ENCODE measurements at regions not wholly inside any gene's neighbourhood (a gene's known extent, or its start where the extent isn't known, plus 50 kb on each side); places are given as distances from the start of the nearest gene placed in this dataset.

DNA sequence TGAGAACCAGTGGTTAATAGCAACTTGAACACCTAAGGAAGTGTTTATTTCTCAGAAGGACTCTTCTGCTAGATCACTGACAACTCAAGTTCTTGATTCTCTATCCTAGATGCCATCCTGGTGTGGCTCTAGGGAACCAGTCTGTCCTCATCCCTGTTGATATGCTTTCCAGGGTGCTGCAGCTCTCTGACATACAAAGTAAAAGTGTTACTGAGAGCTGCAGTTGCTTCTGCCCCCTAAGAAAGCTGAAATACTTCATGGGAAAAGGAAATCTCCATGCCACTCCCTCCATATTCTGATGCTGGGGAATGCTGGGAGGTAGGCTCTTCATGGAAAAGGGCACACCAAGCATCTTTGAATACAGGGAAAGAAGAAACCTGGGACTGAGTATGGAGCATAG is 168.1 kb downstream of the KLF6 start:
- H3K4me1 ChIP-seq (ENCODE audit: control insufficient read depth, insufficient read depth, low read length), result no peaks in the 10 kb centered on the region
- H3K4me3 ChIP-seq (ENCODE audit: low read length), result no peak overlapping the region
- H3K27me3 ChIP-seq (ENCODE audit: control insufficient read depth, insufficient read depth, low read length), result no peaks in the 10 kb centered on the region
- H3K36me3 ChIP-seq (ENCODE audit: control insufficient read depth, insufficient read depth, low read length), result no peaks in the 10 kb centered on the region
- no peak for DNase-seq
- no peak overlapping the region for H3K27ac ChIP-seq (ENCODE audit: low read length)
- H3K9me3 ChIP-seq (replicated peaks; ENCODE audit: control insufficient read depth, low read depth, low read length), result peaks cover 6% of the 10 kb centered on the region

- H3K4me3 ChIP-seq (ENCODE audit: low read length), result no peak overlapping the region
- no peaks in the 10 kb centered on the region for H3K36me3 ChIP-seq (ENCODE audit: control insufficient read depth, insufficient read depth, low read length)
- DNase-seq, result no peak
- H3K4me1 ChIP-seq (ENCODE audit: control insufficient read depth, insufficient read depth, low read length), result no peaks in the 10 kb centered on the region
- H3K27ac ChIP-seq (ENCODE audit: low read length), result no peak overlapping the region
- peaks cover 10% of the 10 kb centered on the region for H3K9me3 ChIP-seq (replicated peaks; ENCODE audit: control insufficient read depth, low read depth, low read length)
- no peaks in the 10 kb centered on the region for H3K27me3 ChIP-seq (ENCODE audit: control insufficient read depth, insufficient read depth, low read length)
- WGBS (ENCODE audit: insufficient coverage), result no CpG with 5 or more reads among the region's 1 CpG
Observed at GRCh38 chr10:3613318-3613717, 171.7 kb downstream of the KLF6 start.

GRCh38 chr10:3612183-3613001 is 172.6 kb downstream of the KLF6 start:
- no peak for DNase-seq
- WGBS (ENCODE audit: insufficient coverage), result no CpG with 5 or more reads among the region's 3 CpGs
- peaks cover 15% of the 10 kb centered on the region for H3K9me3 ChIP-seq (replicated peaks; ENCODE audit: control insufficient read depth, low read depth, low read length)
- H3K27ac ChIP-seq (ENCODE audit: low read length), result no peak overlapping the region
- no peaks in the 10 kb centered on the region for H3K36me3 ChIP-seq (ENCODE audit: control insufficient read depth, insufficient read depth, low read length)
- H3K27me3 ChIP-seq (ENCODE audit: control insufficient read depth, insufficient read depth, low read length), result no peaks in the 10 kb centered on the region
- no peaks in the 10 kb centered on the region for H3K4me1 ChIP-seq (ENCODE audit: control insufficient read depth, insufficient read depth, low read length)
- no peak overlapping the region for H3K4me3 ChIP-seq (ENCODE audit: low read length)

GRCh38 chr10:3606309-3606708 is 178.7 kb downstream of the KLF6 start:
- Histone ChIP-seq H3K27me3 (ENCODE audit: control insufficient read depth, insufficient read depth, low read length) (no peaks in the 10 kb centered on the region), H3K4me3 (ENCODE audit: low read length) (no peak overlapping the region), H3K27ac (ENCODE audit: low read length) (no peak overlapping the region), H3K9me3 (replicated peaks; ENCODE audit: control insufficient read depth, low read depth, low read length) (peaks cover 14% of the 10 kb centered on the region), H3K4me1 (ENCODE audit: control insufficient read depth, insufficient read depth, low read length) (no peaks in the 10 kb centered on the region), H3K36me3 (ENCODE audit: control insufficient read depth, insufficient read depth, low read length) (no peaks in the 10 kb centered on the region)
- no peak for DNase-seq
- no CpG with 5 or more reads among the region's 1 CpG for WGBS (ENCODE audit: insufficient coverage)

DNA sequence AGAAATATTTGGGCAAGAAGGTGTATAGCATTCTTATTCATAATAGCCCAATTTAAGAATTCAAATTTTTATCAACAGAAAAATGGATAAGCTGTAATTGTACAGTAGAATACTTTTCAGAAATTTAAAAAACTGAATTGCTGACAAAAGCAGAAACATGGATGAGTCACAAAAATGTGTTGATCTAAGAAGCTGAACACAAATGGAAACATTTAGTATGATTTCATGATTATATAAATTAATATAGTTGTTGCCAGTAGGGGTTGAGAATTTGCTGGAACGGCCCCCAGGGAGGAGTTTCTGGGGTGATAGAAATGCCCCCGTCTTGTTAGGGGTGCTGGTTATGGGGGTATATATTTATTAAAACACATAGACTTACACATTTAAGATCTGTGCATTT is 179.1 kb downstream of the KLF6 start:
- no CpG with 5 or more reads among the region's 2 CpGs for WGBS (ENCODE audit: insufficient coverage)
- no peaks in the 10 kb centered on the region for H3K27me3 ChIP-seq (ENCODE audit: control insufficient read depth, insufficient read depth, low read length)
- H3K27ac ChIP-seq (ENCODE audit: low read length), result no peak overlapping the region
- H3K36me3 ChIP-seq (ENCODE audit: control insufficient read depth, insufficient read depth, low read length), result no peaks in the 10 kb centered on the region
- H3K9me3 ChIP-seq (replicated peaks; ENCODE audit: control insufficient read depth, low read depth, low read length), result peaks cover 11% of the 10 kb centered on the region
- H3K4me1 ChIP-seq (ENCODE audit: control insufficient read depth, insufficient read depth, low read length), result no peaks in the 10 kb centered on the region
- no peak overlapping the region for H3K4me3 ChIP-seq (ENCODE audit: low read length)
- DNase-seq, result no peak

- Histone ChIP-seq H3K36me3 (ENCODE audit: control insufficient read depth, insufficient read depth, low read length) (no peaks in the 10 kb centered on the region), H3K9me3 (replicated peaks; ENCODE audit: control insufficient read depth, low read depth, low read length) (no peaks in the 10 kb centered on the region), H3K4me1 (ENCODE audit: control insufficient read depth, insufficient read depth, low read length) (no peaks in the 10 kb centered on the region), H3K27me3 (ENCODE audit: control insufficient read depth, insufficient read depth, low read length) (no peaks in the 10 kb centered on the region), H3K27ac (ENCODE audit: low read length) (no peak overlapping the region), H3K4me3 (ENCODE audit: low read length) (no peak overlapping the region)
- DNase-seq, result peak; percentile 41
- 11% methylated on average over 5 of the region's 9 CpGs for WGBS (ENCODE audit: insufficient coverage)
Observed at GRCh38 chr10:3595736-3596135, 189.3 kb downstream of the KLF6 start.

GRCh38 chr10:3593611-3594010 is 191.4 kb downstream of the KLF6 start:
- Histone ChIP-seq H3K4me3 (ENCODE audit: low read length) (no peak overlapping the region), H3K36me3 (ENCODE audit: control insufficient read depth, insufficient read depth, low read length) (no peaks in the 10 kb centered on the region), H3K9me3 (replicated peaks; ENCODE audit: control insufficient read depth, low read depth, low read length) (no peaks in the 10 kb centered on the region), H3K4me1 (ENCODE audit: control insufficient read depth, insufficient read depth, low read length) (no peaks in the 10 kb centered on the region), H3K27me3 (ENCODE audit: control insufficient read depth, insufficient read depth, low read length) (no peaks in the 10 kb centered on the region), H3K27ac (ENCODE audit: low read length) (no peak overlapping the region)
- 83% methylated on average over 6 of the region's 6 CpGs for WGBS (ENCODE audit: insufficient coverage)
- no peak for DNase-seq

DNA sequence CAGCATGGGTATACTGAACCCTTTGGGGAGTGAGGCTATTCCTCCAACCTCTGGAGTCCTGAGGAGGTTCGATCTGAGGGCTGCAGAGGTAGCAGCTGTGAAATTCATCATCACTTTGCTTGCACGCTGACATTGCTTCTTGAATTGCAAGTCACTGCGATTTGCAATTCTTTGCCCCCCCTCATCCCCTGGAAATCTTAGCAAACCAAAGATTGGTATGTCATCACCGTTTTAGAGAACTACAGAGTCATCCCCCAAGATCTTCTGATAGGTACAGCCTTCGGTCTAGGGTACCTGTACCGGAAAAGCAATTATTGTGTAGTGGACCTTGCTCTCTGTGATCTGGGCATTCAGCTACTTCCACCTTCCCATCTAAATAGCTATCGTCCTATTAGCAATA is 192.6 kb downstream of the KLF6 start:
- Histone ChIP-seq H3K9me3 (replicated peaks; ENCODE audit: control insufficient read depth, low read depth, low read length) (no peaks in the 10 kb centered on the region), H3K4me3 (ENCODE audit: low read length) (no peak overlapping the region), H3K27me3 (ENCODE audit: control insufficient read depth, insufficient read depth, low read length) (no peaks in the 10 kb centered on the region), H3K4me1 (ENCODE audit: control insufficient read depth, insufficient read depth, low read length) (no peaks in the 10 kb centered on the region), H3K27ac (ENCODE audit: low read length) (no peak overlapping the region), H3K36me3 (ENCODE audit: control insufficient read depth, insufficient read depth, low read length) (no peaks in the 10 kb centered on the region)
- DNase-seq, result no peak
- WGBS (ENCODE audit: insufficient coverage), result 41% methylated on average over 3 of the region's 7 CpGs

- Histone ChIP-seq H3K27me3 (ENCODE audit: control insufficient read depth, insufficient read depth, low read length) (no peaks in the 10 kb centered on the region), H3K27ac (ENCODE audit: low read length) (no peak overlapping the region), H3K4me3 (ENCODE audit: low read length) (no peak overlapping the region), H3K4me1 (ENCODE audit: control insufficient read depth, insufficient read depth, low read length) (no peaks in the 10 kb centered on the region), H3K9me3 (replicated peaks; ENCODE audit: control insufficient read depth, low read depth, low read length) (no peaks in the 10 kb centered on the region), H3K36me3 (ENCODE audit: control insufficient read depth, insufficient read depth, low read length) (no peaks in the 10 kb centered on the region)
- WGBS (ENCODE audit: insufficient coverage), result 60% methylated on average over 2 of the region's 7 CpGs
- no peak for DNase-seq
Observed at GRCh38 chr10:3588816-3589215, 196.2 kb downstream of the KLF6 start.

GRCh38 chr10:3588346-3588745 is 196.7 kb downstream of the KLF6 start:
- no peaks in the 10 kb centered on the region for H3K27me3 ChIP-seq (ENCODE audit: control insufficient read depth, insufficient read depth, low read length)
- H3K9me3 ChIP-seq (replicated peaks; ENCODE audit: control insufficient read depth, low read depth, low read length), result no peaks in the 10 kb centered on the region
- WGBS (ENCODE audit: insufficient coverage), result 93% methylated on average over 3 of the region's 7 CpGs
- H3K4me3 ChIP-seq (ENCODE audit: low read length), result no peak overlapping the region
- H3K4me1 ChIP-seq (ENCODE audit: control insufficient read depth, insufficient read depth, low read length), result no peaks in the 10 kb centered on the region
- no peaks in the 10 kb centered on the region for H3K36me3 ChIP-seq (ENCODE audit: control insufficient read depth, insufficient read depth, low read length)
- DNase-seq, result no peak
- no peak overlapping the region for H3K27ac ChIP-seq (ENCODE audit: low read length)
